Lower lobe of right lung (tissue), 2 donors: ENCODE measurements at regions not wholly inside any gene's neighbourhood (a gene's known extent, or its start where the extent isn't known, plus 50 kb on each side); places are given as distances from the start of the nearest gene placed in this dataset.

ENCODE experiments used
- ATAC-seq, 2 donors: fragments of 200-7000 bp; cut with Tn5 transposase; one replicate each; pipeline ENCODE4 v1.9.1; 2020 to 2022; ENCODE audit warnings: mild to moderate bottlenecking in 2 of 2, moderate library complexity in 2 of 2
- DNase-seq: peaks from one replicate; pipeline ENCODE4 v3.0.0-alpha.2; 2020
- H3K27ac ChIP-seq: fragments of 200-600 bp; one replicate; pipeline ENCODE4 v1.8.0; 2022
- H3K27me3 ChIP-seq: fragments of 200-600 bp; one replicate; pipeline ENCODE4 v1.8.0; 2022; ENCODE audit warnings: low read depth
- H3K36me3 ChIP-seq: fragments of 200-600 bp; one replicate; pipeline ENCODE4 v1.8.0; 2022; ENCODE audit warnings: mild to moderate bottlenecking
- H3K4me1 ChIP-seq: fragments of 200-600 bp; one replicate; pipeline ENCODE4 v1.8.0; 2022
- H3K4me3 ChIP-seq: fragments of 200-600 bp; one replicate; pipeline ENCODE4 v1.8.0; 2022; ENCODE audit warnings: mild to moderate bottlenecking
- H3K9me3 ChIP-seq: fragments of 200-600 bp; one replicate; pipeline ENCODE4 v1.8.0; 2022
- CTCF ChIP-seq: fragments of 200-600 bp; IDR thresholded peaks from one replicate; pipeline ENCODE4 v1.8.0; 2022; ENCODE audit warnings: antibody characterized with exemption, mild to moderate bottlenecking
- intact Hi-C: fragments of 100-400 bp; cut with DNase I; formaldehyde crosslinking; loops from one replicate; pipeline ENCODE4 v1.11.0; 2022
- donor health status: DM: no; HTN: yes; CAD: no; lungs with severe emphysema.

DNA sequence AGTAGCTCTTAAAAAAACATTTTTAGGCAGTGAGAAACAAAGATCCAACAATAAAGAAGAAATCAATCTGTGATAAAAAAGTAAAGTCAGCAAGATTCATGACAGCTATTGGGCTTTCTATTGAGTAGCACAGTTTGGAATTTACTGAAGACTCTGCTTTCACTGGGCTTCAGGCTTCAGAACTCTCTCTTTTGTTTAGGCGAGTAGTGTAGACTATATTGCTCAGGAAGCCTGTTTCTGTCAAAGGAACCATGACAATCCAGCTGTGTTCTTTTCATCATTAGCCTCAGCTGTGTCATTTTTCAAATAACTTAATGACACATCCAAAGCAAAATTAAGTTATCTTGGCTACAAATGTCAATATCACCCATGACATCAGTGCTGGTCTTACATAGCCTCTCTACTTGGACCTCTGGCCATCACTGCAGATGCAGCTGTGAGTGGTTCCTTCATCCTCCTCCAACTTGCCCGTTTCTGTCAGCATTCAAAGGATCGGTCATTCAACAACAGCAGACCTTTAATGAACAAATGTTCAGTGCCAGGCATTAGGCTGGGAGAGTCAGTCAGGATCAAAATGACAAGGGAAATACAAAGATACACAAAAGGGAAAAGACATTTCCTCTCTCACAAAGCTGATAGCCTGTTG lies 332.8 kb upstream of the MTNR1B start:
- H3K4me3 ChIP-seq = no peak overlapping the region
- intact Hi-C loops = no loop called here
- H3K27ac ChIP-seq = no peak overlapping the region
- no peak for TF ChIP-seq CTCF
- ATAC-seq (no peak), DNase-seq (no peak)
- H3K27me3 ChIP-seq = no peaks in the 10 kb centered on the region
- no peaks in the 10 kb centered on the region for H3K4me1 ChIP-seq
- H3K9me3 ChIP-seq = no peaks in the 10 kb centered on the region
- H3K36me3 ChIP-seq = no peaks in the 10 kb centered on the region

- no peak for DNase-seq
- Histone ChIP-seq H3K27ac (no peak overlapping the region), H3K4me1 (no peaks in the 10 kb centered on the region), H3K9me3 (no peaks in the 10 kb centered on the region), H3K4me3 (no peak overlapping the region), H3K36me3 (no peaks in the 10 kb centered on the region), H3K27me3 (no peaks in the 10 kb centered on the region)
- no peak for ATAC-seq
- no peak for TF ChIP-seq CTCF
- intact Hi-C loops = no loop called here
These were observed 330.8 kb upstream of the MTNR1B start for GRCh38 chr11:92638678-92639077.

GRCh38 chr11:92642177-92642931 lies 327.1 kb upstream of the MTNR1B start:
- DNase-seq (no peak), ATAC-seq (no peak)
- intact Hi-C loops = no loop called here
- Histone ChIP-seq H3K4me1 (no peaks in the 10 kb centered on the region), H3K9me3 (no peaks in the 10 kb centered on the region), H3K27me3 (no peaks in the 10 kb centered on the region), H3K27ac (no peak overlapping the region), H3K4me3 (no peak overlapping the region), H3K36me3 (no peaks in the 10 kb centered on the region)
- TF ChIP-seq CTCF = no peak

DNA sequence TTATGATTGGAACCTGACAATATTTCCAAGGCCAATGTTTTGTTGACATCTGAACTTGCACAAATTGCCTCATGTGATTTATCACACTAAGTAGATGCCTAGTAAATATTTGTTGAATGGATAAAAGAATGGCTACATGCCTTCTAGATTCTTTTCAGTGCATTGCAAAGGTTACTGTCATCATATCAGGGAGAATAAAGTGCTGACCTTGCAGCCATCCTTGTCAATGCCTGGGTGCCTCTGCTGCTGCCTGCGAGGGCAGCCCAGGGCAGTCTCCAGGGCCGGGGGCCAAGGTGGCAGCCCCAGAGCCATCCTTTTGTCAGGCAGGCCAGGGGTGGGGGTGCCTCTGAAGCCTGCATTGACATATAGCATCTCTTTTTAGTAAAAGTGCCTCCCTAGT lies 325.6 kb upstream of the MTNR1B start:
- TF ChIP-seq CTCF = no peak
- no peak for ATAC-seq
- Histone ChIP-seq H3K4me1 (no peaks in the 10 kb centered on the region), H3K27me3 (no peaks in the 10 kb centered on the region), H3K36me3 (no peaks in the 10 kb centered on the region), H3K9me3 (no peaks in the 10 kb centered on the region), H3K27ac (no peak overlapping the region), H3K4me3 (no peak overlapping the region)
- intact Hi-C loops = no loop called here
- DNase-seq = no peak

GRCh38 chr11:92644595-92645445 lies 324.6 kb upstream of the MTNR1B start:
- H3K9me3 ChIP-seq = no peaks in the 10 kb centered on the region
- intact Hi-C loops = no loop called here
- H3K27ac ChIP-seq = no peak overlapping the region
- no peak for TF ChIP-seq CTCF
- no peaks in the 10 kb centered on the region for H3K36me3 ChIP-seq
- no peak overlapping the region for H3K4me3 ChIP-seq
- ATAC-seq (no peak), DNase-seq (no peak)
- H3K4me1 ChIP-seq = no peaks in the 10 kb centered on the region
- H3K27me3 ChIP-seq = no peaks in the 10 kb centered on the region
